HCT116 (cell line): ENCODE measurements at regions not wholly inside any gene's neighbourhood (a gene's known extent, or its start where the extent isn't known, plus 50 kb on each side); places are given as distances from the start of the nearest gene placed in this dataset.

ENCODE experiments used
- ATAC-seq: fragments of 200-7000 bp; cut with Tn5 transposase; 2 replicates; pipeline ENCODE4 v1.9.1; 2020; ENCODE audit warnings: mild to moderate bottlenecking, moderate library complexity
- BruUV-seq: library from RNA; stranded (reverse); fragments of 400-500 nt; replicated peaks from 2 replicates; lab custom pipeline; 2021; lab: Mats Ljungman, UMichigan
- CTCF ChIA-PET: fragments of 300-600 bp; sonication (Branson Sonifier 250); formaldehyde crosslinking; loops from one replicate; lab custom pipeline; 2021; ENCODE audit warnings: antibody characterized with exemption; lab: Charles Lee
- POLR2A ChIA-PET: fragments of 300-600, 350-600 bp; sonication (Branson Sonifier 250); formaldehyde crosslinking; loops from one replicate; lab custom pipeline; 2021; ENCODE audit warnings: antibody characterized with exemption; lab: Charles Lee
- RAD21 ChIA-PET, 2 experiments: fragments of 300-600 bp; sonication (Branson Sonifier 250); formaldehyde crosslinking; loops; one replicate each; lab custom pipeline; 2023; ENCODE audit warnings: low total read pairs in 2 of 2; ENCODE audit not compliant: uncharacterized antibody in 2 of 2, unreplicated experiment in 2 of 2, low non-redundant PET in 1 of 2; lab: Charles Lee
- DNase-seq: peaks from one replicate; pipeline ENCODE4 v3.0.0-alpha.2; 2010; ENCODE audit warnings: low read depth, low spot score
- H2AFZ ChIP-seq: fragments of 200-600 bp; shearing (Covaris generic), sonication (generic); 2 replicates; pipeline ENCODE4 v1.6.1; 2017; ENCODE audit warnings: low read depth, mixed run types, mixed read lengths, antibody characterized with exemption, low read length; ENCODE audit not compliant: poor library complexity, severe bottlenecking
- H3K27ac ChIP-seq: 2 replicates; pipeline ENCODE4 v1.5.1; 2012; ENCODE audit warnings: low read depth, low read length
- H3K27me3 ChIP-seq: fragments of 200-600 bp; sonication (generic); 2 replicates; pipeline ENCODE4 v1.6.1; 2016; ENCODE audit warnings: mixed run types, low read length, mixed read lengths; ENCODE audit not compliant: insufficient read depth
- H3K36me3 ChIP-seq, 2 experiments: fragments of 200-500 bp in 1 of 2; fragments of 200-600 bp in 1 of 2; sonication (Bioruptor generic) in 1 of 2; sonication (generic) in 1 of 2; 2 replicates each; pipeline versions ENCODE4 v1.5.1 to v1.6.1; 2014 to 2016; ENCODE audit warnings: low read length in 2 of 2, inconsistent platforms in 1 of 2, mixed read lengths in 1 of 2, mixed run types in 1 of 2; ENCODE audit not compliant: insufficient read depth in 2 of 2, control insufficient read depth in 1 of 2
- H3K4me1 ChIP-seq, 2 experiments: fragments of 200-600 bp in 1 of 2; sonication (generic) in 1 of 2; 2 replicates each; pipeline versions ENCODE4 v1.5.1 to v1.6.1; 2012 to 2017; ENCODE audit warnings: low read length in 2 of 2, inconsistent platforms in 1 of 2, mild to moderate bottlenecking in 1 of 2, mixed read lengths in 1 of 2, mixed run types in 1 of 2, moderate library complexity in 1 of 2; ENCODE audit not compliant: insufficient read depth in 2 of 2, control insufficient read depth in 1 of 2
- H3K4me2 ChIP-seq: fragments of 200-600 bp; sonication (generic); 2 replicates; pipeline ENCODE4 v1.6.1; 2017; ENCODE audit warnings: mixed run types, low read length, mixed read lengths
- H3K4me3 ChIP-seq, 2 experiments: fragments of 200-600 bp in 1 of 2; sonication (generic) in 1 of 2; replicated peaks in 1 of 2; 2 replicates each; pipeline ENCODE4 v1.5.1; 2011 to 2016; ENCODE audit warnings: low read length in 2 of 2, control low read depth in 1 of 2, low read depth in 1 of 2, mild to moderate bottlenecking in 1 of 2, mixed read lengths in 1 of 2, mixed run types in 1 of 2
- H3K79me2 ChIP-seq: fragments of 200-600 bp; sonication (generic); 2 replicates; pipeline ENCODE4 v1.6.1; 2017; ENCODE audit warnings: mild to moderate bottlenecking, mixed run types, low read length, moderate library complexity, mixed read lengths; ENCODE audit not compliant: insufficient read depth
- H3K9ac ChIP-seq: fragments of 200-600 bp; sonication (generic); 2 replicates; pipeline ENCODE4 v1.6.1; 2016; ENCODE audit warnings: low read length, mixed read lengths
- H3K9me2 ChIP-seq: fragments of 200-600 bp; sonication (generic), shearing (Covaris generic); 2 replicates; pipeline ENCODE4 v1.6.1; 2017; ENCODE audit warnings: mixed run types, mild to moderate bottlenecking, moderate library complexity; ENCODE audit not compliant: insufficient read depth
- H3K9me3 ChIP-seq, 2 experiments: fragments of 200-500 bp in 1 of 2; fragments of 200-600 bp in 1 of 2; sonication (Bioruptor generic) in 1 of 2; sonication (generic) in 1 of 2; 2 replicates each; pipeline ENCODE4 v1.6.1; 2014 to 2017; ENCODE audit warnings: low read length in 2 of 2, mixed read lengths in 2 of 2, inconsistent platforms in 1 of 2, low read depth in 1 of 2, mild to moderate bottlenecking in 1 of 2, mixed run types in 1 of 2, moderate library complexity in 1 of 2; ENCODE audit not compliant: control insufficient read depth in 1 of 2, insufficient read depth in 1 of 2
- H4K20me1 ChIP-seq: fragments of 200-600 bp; sonication (generic), shearing (Covaris generic); 2 replicates; pipeline ENCODE4 v1.6.1; 2017; ENCODE audit warnings: mixed run types, mild to moderate bottlenecking, moderate library complexity; ENCODE audit not compliant: insufficient read depth
- ATF3 ChIP-seq: IDR thresholded peaks from 2 replicates; pipeline ENCODE4 v1.6.1; 2012
- CBX3 ChIP-seq: IDR thresholded peaks from 2 replicates; pipeline ENCODE4 v1.6.1; 2012; ENCODE audit warnings: low read depth
- CEBPB ChIP-seq: IDR thresholded peaks from 2 replicates; pipeline ENCODE4 v1.6.1; 2012; ENCODE audit warnings: low read depth
- EGR1 ChIP-seq: IDR thresholded peaks from 2 replicates; pipeline ENCODE4 v1.6.1; 2012; ENCODE audit warnings: low read depth
- ELF1 ChIP-seq: IDR thresholded peaks from 2 replicates; pipeline ENCODE4 v1.6.1; 2012; ENCODE audit warnings: low read depth, borderline replicate concordance
- EZH2 ChIP-seq: fragments of 200-600 bp; sonication (generic); IDR thresholded peaks from 2 replicates; pipeline ENCODE4 v1.6.1; 2017; ENCODE audit warnings: antibody characterized with exemption, mixed run types
- EZH2phosphoT487 ChIP-seq: fragments of 200-600 bp; IDR thresholded peaks from 2 replicates; pipeline ENCODE4 v1.6.1; 2018; ENCODE audit warnings: antibody characterized with exemption, borderline replicate concordance
- JUND ChIP-seq: IDR thresholded peaks from 2 replicates; pipeline ENCODE4 v1.6.1; 2012
- POLR2A ChIP-seq: IDR thresholded peaks from 2 replicates; pipeline ENCODE4 v1.7.0; 2011; ENCODE audit warnings: borderline replicate concordance; ENCODE audit not compliant: insufficient read depth, insufficient read length; ENCODE audit errors: extremely low read depth
- POLR2AphosphoS5 ChIP-seq: IDR thresholded peaks from 2 replicates; pipeline ENCODE4 v1.6.1; 2011; ENCODE audit warnings: mild to moderate bottlenecking, low read depth, low read length, moderate library complexity
- RAD21 ChIP-seq: IDR thresholded peaks from 2 replicates; pipeline ENCODE4 v1.6.1; 2012; ENCODE audit warnings: low read depth, mild to moderate bottlenecking
- SIN3A ChIP-seq: IDR thresholded peaks from 2 replicates; pipeline ENCODE4 v1.6.1; 2012; ENCODE audit warnings: low read depth
- SRF ChIP-seq: IDR thresholded peaks from 2 replicates; pipeline ENCODE4 v1.6.1; 2012; ENCODE audit warnings: low read depth
- TCF7L2 ChIP-seq: IDR thresholded peaks from 2 replicates; pipeline ENCODE4 v1.7.0; 2011; ENCODE audit warnings: borderline replicate concordance, inconsistent platforms; ENCODE audit not compliant: insufficient read depth, insufficient read length; ENCODE audit errors: extremely low read depth
- YY1 ChIP-seq: IDR thresholded peaks from 2 replicates; pipeline ENCODE4 v1.6.1; 2011; ENCODE audit warnings: low read length, low read depth, moderate library complexity, mild to moderate bottlenecking; ENCODE audit not compliant: insufficient replicate concordance; ENCODE audit errors: extremely low read depth
- ZBTB33 ChIP-seq: IDR thresholded peaks from 2 replicates; pipeline ENCODE4 v1.6.1; 2011; ENCODE audit warnings: mild to moderate bottlenecking, low read length, moderate library complexity; ENCODE audit not compliant: insufficient replicate concordance; ENCODE audit errors: extremely low read depth
- ZNF274 ChIP-seq: fragments of 200-500 bp; sonication (Bioruptor generic); IDR thresholded peaks from 2 replicates; pipeline ENCODE4 v1.6.1; 2014; ENCODE audit warnings: mild to moderate bottlenecking, low read depth, low read length, inconsistent platforms
- intact Hi-C: fragments of 100-400 bp; cut with micrococcal nuclease; formaldehyde crosslinking; loops from 2 replicates; pipeline ENCODE4 v1.10.0; 2022
- TF ChIP-seq, protein P1 (sequence below), 3 experiments: fragments of 200-600 bp in 1 of 3; sonication (generic) in 1 of 3; IDR thresholded peaks in 2 of 3; conservative IDR thresholded peaks in 1 of 3; 2 replicates each; pipeline ENCODE4 v1.5.1; 2012 to 2017; ENCODE audit warnings: low read depth in 2 of 3, low read length in 2 of 3, antibody characterized with exemption in 1 of 3, borderline replicate concordance in 1 of 3, control low read depth in 1 of 3, mild to moderate bottlenecking in 1 of 3, mixed read lengths in 1 of 3, mixed run types in 1 of 3, moderate library complexity in 1 of 3; ENCODE audit not compliant: insufficient read depth in 1 of 3

- H3K4me1 ChIP-seq, result peaks cover 0 to 5% of the 10 kb centered on the region in 2 experiments; a peak in 1 of 4 replicates
- H3K27ac ChIP-seq, result no peak overlapping the region
- no peak overlapping the region for H3K4me2 ChIP-seq
- ChIA-PET RAD21 (no interaction called here), POLR2A (no interaction called here), CTCF (no interaction called here)
- no peak overlapping the region for H2AFZ ChIP-seq
- TF ChIP-seq TCF7L2 (no peak), CEBPB (peak; percentile 39; the same call in 1 of the 2 replicates)
- no peaks in the 10 kb centered on the region for H3K79me2 ChIP-seq
- no peak overlapping the region for H3K4me3 ChIP-seq
- H4K20me1 ChIP-seq, result no peaks in the 10 kb centered on the region
- intact Hi-C loops, result no loop called here
- DNase-seq (no peak), ATAC-seq (no peak)
- H3K27me3 ChIP-seq, result no peaks in the 10 kb centered on the region
- no peaks in the 10 kb centered on the region for H3K9me2 ChIP-seq
- no peak overlapping the region for H3K9ac ChIP-seq
- no TSS peak for BruUV-seq
- H3K9me3 ChIP-seq, result no peaks in the 10 kb centered on the region
- no peaks in the 10 kb centered on the region for H3K36me3 ChIP-seq
These were observed 317.2 kb upstream of the CDYL start for GRCh38 chr6:4459032-4459431.

- Histone ChIP-seq H3K9ac (no peak overlapping the region), H3K4me2 (no peak overlapping the region), H3K4me3 (no peak overlapping the region), H3K79me2 (no peaks in the 10 kb centered on the region), H3K9me2 (no peaks in the 10 kb centered on the region), H3K4me1 (no peaks in the 10 kb centered on the region), H3K27me3 (no peaks in the 10 kb centered on the region), H3K9me3 (peaks cover 0 to 3% of the 10 kb centered on the region in 2 experiments; a peak in 1 of 4 replicates), H3K27ac (no peak overlapping the region), H2AFZ (no peak overlapping the region), H3K36me3 (no peaks in the 10 kb centered on the region), H4K20me1 (no peaks in the 10 kb centered on the region)
- DNase-seq (no peak), ATAC-seq (no peak)
- no TSS peak for BruUV-seq
- CTCF ChIA-PET, result no interaction called here
- intact Hi-C loops, result no loop called here
- POLR2A ChIA-PET, result no interaction called here
- RAD21 ChIA-PET, result no interaction called here
- TF ChIP-seq TCF7L2, result no peak
- TF ChIP-seq ZBTB33, result no peak
- TF ChIP-seq RAD21, result no peak
- TF ChIP-seq SRF, result no peak
- TF ChIP-seq EGR1, result no peak
- no peak for TF ChIP-seq CBX3
- TF ChIP-seq, protein P1, sequence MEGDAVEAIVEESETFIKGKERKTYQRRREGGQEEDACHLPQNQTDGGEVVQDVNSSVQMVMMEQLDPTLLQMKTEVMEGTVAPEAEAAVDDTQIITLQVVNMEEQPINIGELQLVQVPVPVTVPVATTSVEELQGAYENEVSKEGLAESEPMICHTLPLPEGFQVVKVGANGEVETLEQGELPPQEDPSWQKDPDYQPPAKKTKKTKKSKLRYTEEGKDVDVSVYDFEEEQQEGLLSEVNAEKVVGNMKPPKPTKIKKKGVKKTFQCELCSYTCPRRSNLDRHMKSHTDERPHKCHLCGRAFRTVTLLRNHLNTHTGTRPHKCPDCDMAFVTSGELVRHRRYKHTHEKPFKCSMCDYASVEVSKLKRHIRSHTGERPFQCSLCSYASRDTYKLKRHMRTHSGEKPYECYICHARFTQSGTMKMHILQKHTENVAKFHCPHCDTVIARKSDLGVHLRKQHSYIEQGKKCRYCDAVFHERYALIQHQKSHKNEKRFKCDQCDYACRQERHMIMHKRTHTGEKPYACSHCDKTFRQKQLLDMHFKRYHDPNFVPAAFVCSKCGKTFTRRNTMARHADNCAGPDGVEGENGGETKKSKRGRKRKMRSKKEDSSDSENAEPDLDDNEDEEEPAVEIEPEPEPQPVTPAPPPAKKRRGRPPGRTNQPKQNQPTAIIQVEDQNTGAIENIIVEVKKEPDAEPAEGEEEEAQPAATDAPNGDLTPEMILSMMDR (IDR thresholded peaks at IDR 0.05 in 2 of 3, conservative IDR thresholded peaks at IDR 0.05 in 1 of 3; ENCODE audit: borderline replicate concordance in 1 of 3, insufficient read depth in 1 of 3, low read depth in 2 of 3, low read length in 2 of 3), result no peak
- TF ChIP-seq CEBPB, result no peak
- no peak for TF ChIP-seq POLR2A
- no peak for TF ChIP-seq EZH2
- TF ChIP-seq YY1, result no peak
- no peak for TF ChIP-seq SIN3A
- no peak for TF ChIP-seq JUND
- no peak for TF ChIP-seq POLR2AphosphoS5
- no peak for TF ChIP-seq ATF3
- TF ChIP-seq ZNF274, result no peak
- TF ChIP-seq EZH2phosphoT487, result no peak
- no peak for TF ChIP-seq ELF1
These were observed 316.3 kb upstream of the ECI2 start for GRCh38 chr6:4451718-4452117.
